OCI-LY7 (cell line): ENCODE measurements at regions not wholly inside any gene's neighbourhood (a gene's known extent, or its start where the extent isn't known, plus 50 kb on each side); places are given as distances from the start of the nearest gene placed in this dataset.

Source experiments
- BruUV-seq: library from RNA; stranded (reverse); fragments of 400-500 nt; replicated peaks from 2 replicates; lab custom pipeline; 2021; lab: Mats Ljungman, UMichigan
- CTCF ChIA-PET: fragments of 300-600 bp; sonication (Branson Sonifier 250); formaldehyde crosslinking; loops from one replicate; lab custom pipeline; 2022; ENCODE audit warnings: antibody characterized with exemption; ENCODE audit not compliant: unreplicated experiment; lab: Charles Lee
- POLR2A ChIA-PET: fragments of 300-600 bp; sonication (Branson Sonifier 250); formaldehyde crosslinking; loops from one replicate; lab custom pipeline; 2022; ENCODE audit warnings: antibody characterized with exemption; lab: Charles Lee
- DNase-seq: peaks from one replicate; pipeline ENCODE4 v3.0.0-alpha.2; 2015; ENCODE audit warnings: low spot score
- H2AFZ ChIP-seq: fragments of 200-600 bp; sonication (generic), shearing (Covaris generic); 2 replicates; pipeline ENCODE4 v1.6.1; 2014; ENCODE audit warnings: mild to moderate bottlenecking, antibody characterized with exemption, low read length, moderate library complexity
- H3K27ac ChIP-seq: fragments of 200-600 bp; sonication (generic); 2 replicates; pipeline ENCODE4 v1.5.1; 2014; ENCODE audit warnings: mixed run types, low read depth, mild to moderate bottlenecking, moderate library complexity, low read length, inconsistent platforms; ENCODE audit not compliant: poor library complexity, severe bottlenecking
- H3K36me3 ChIP-seq: fragments of 200-600 bp; sonication (generic); 2 replicates; pipeline ENCODE4 v1.6.1; 2014; ENCODE audit warnings: mild to moderate bottlenecking, antibody characterized with exemption, low read length, moderate library complexity, mixed read lengths; ENCODE audit not compliant: insufficient read depth
- H3K4me1 ChIP-seq: fragments of 200-600 bp; sonication (generic); 2 replicates; pipeline ENCODE4 v1.5.1; 2014; ENCODE audit warnings: mild to moderate bottlenecking, low read length; ENCODE audit not compliant: insufficient read depth, poor library complexity, severe bottlenecking
- H3K4me2 ChIP-seq: fragments of 200-600 bp; sonication (generic); 2 replicates; pipeline ENCODE4 v1.6.1; 2014; ENCODE audit warnings: mild to moderate bottlenecking, low read length
- H3K4me3 ChIP-seq: fragments of 200-600 bp; sonication (generic); 2 replicates; pipeline ENCODE4 v1.5.1; 2014; ENCODE audit warnings: mild to moderate bottlenecking, low read depth, low read length; ENCODE audit not compliant: poor library complexity, severe bottlenecking
- H3K79me2 ChIP-seq: fragments of 200-600 bp; sonication (generic); 2 replicates; pipeline ENCODE4 v1.6.1; 2016; ENCODE audit warnings: low read depth, mild to moderate bottlenecking, low read length, moderate library complexity, mixed read lengths; ENCODE audit not compliant: insufficient read depth
- H3K9me2 ChIP-seq: fragments of 200-600 bp; sonication (generic); 2 replicates; pipeline ENCODE4 v1.6.1; 2016; ENCODE audit warnings: mild to moderate bottlenecking, low read length, mixed read lengths; ENCODE audit not compliant: insufficient read depth
- H3K9me3 ChIP-seq: fragments of 200-600 bp; sonication (generic); 2 replicates; pipeline ENCODE4 v1.6.1; 2014; ENCODE audit warnings: mild to moderate bottlenecking, mixed run types, low read length, mixed read lengths
- H4K20me1 ChIP-seq: fragments of 200-600 bp; sonication (generic); 2 replicates; pipeline ENCODE4 v1.6.1; 2014; ENCODE audit warnings: mild to moderate bottlenecking, antibody characterized with exemption, low read length, moderate library complexity, mixed read lengths; ENCODE audit not compliant: insufficient read depth
- EZH2phosphoT487 ChIP-seq: fragments of 200-600 bp; sonication (generic); IDR thresholded peaks from 2 replicates; pipeline ENCODE4 v1.6.1; 2018; ENCODE audit warnings: low read depth, borderline replicate concordance, mild to moderate bottlenecking, mixed run types, antibody characterized with exemption, low read length, moderate library complexity, mixed read lengths
- intact Hi-C: fragments of 100-400 bp; cut with micrococcal nuclease; formaldehyde crosslinking; loops from one replicate; pipeline ENCODE4 v1.10.0; 2022; ENCODE audit not compliant: unreplicated experiment
- TF ChIP-seq, protein P1 (sequence below): fragments of 200-600 bp; sonication (generic); conservative IDR thresholded peaks from 2 replicates; pipeline ENCODE4 v1.5.1; 2014; ENCODE audit warnings: mild to moderate bottlenecking, antibody characterized with exemption, low read length, moderate library complexity, mixed read lengths

DNA sequence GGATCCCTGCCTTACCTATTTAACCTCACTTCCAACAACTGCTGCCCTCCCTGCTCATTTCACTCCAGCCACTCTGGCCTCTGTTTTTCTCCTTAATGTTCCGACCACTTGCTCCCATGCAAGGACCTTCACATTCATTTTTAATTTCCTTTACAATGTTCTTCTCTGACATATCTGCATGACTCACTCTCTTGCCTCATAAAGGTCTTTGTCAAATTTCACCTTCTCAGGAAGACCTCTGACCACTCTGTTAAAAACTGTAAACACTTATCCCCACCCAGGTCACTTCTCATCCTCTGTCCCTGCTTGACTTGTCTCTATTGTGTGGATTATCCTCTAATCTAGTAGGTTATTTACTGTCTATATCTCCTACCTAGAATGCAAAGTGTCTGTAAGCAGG lies 751.2 kb downstream of the BRINP1 start:
- H3K79me2 ChIP-seq = no peaks in the 10 kb centered on the region
- DNase-seq = no peak
- no peaks in the 10 kb centered on the region for H3K4me1 ChIP-seq
- no peaks in the 10 kb centered on the region for H3K36me3 ChIP-seq
- BruUV-seq = no TSS peak
- CTCF ChIA-PET = no interaction called here
- no peak overlapping the region for H3K27ac ChIP-seq
- no peaks in the 10 kb centered on the region for H4K20me1 ChIP-seq
- no peak overlapping the region for H2AFZ ChIP-seq
- TF ChIP-seq, protein P1, sequence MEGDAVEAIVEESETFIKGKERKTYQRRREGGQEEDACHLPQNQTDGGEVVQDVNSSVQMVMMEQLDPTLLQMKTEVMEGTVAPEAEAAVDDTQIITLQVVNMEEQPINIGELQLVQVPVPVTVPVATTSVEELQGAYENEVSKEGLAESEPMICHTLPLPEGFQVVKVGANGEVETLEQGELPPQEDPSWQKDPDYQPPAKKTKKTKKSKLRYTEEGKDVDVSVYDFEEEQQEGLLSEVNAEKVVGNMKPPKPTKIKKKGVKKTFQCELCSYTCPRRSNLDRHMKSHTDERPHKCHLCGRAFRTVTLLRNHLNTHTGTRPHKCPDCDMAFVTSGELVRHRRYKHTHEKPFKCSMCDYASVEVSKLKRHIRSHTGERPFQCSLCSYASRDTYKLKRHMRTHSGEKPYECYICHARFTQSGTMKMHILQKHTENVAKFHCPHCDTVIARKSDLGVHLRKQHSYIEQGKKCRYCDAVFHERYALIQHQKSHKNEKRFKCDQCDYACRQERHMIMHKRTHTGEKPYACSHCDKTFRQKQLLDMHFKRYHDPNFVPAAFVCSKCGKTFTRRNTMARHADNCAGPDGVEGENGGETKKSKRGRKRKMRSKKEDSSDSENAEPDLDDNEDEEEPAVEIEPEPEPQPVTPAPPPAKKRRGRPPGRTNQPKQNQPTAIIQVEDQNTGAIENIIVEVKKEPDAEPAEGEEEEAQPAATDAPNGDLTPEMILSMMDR = no peak
- no peak for TF ChIP-seq EZH2phosphoT487
- intact Hi-C loops = no loop called here
- no peaks in the 10 kb centered on the region for H3K9me2 ChIP-seq
- no peak overlapping the region for H3K4me2 ChIP-seq
- no peak overlapping the region for H3K4me3 ChIP-seq
- no peaks in the 10 kb centered on the region for H3K9me3 ChIP-seq
- POLR2A ChIA-PET = no interaction called here

DNA sequence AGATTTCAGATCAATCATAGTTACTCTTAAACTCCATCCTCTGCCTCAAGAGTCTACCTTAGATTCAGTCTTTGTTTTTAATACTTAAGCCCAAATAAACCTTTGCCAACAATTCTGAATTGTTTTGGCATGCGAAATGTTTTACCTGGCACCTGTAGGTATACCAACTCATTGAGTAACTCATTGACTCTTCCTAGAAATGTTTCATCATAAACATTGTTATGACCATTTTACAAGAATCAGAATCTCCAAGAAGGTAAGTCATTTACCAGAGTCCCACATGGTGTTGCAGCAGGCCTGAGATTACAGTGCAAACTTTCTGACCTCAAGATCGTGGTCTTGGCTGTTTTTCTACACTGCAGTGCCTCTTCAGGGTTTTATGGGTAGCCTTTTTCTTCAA lies 750.4 kb downstream of the BRINP1 start:
- Histone ChIP-seq H3K79me2 (no peaks in the 10 kb centered on the region), H3K9me2 (no peaks in the 10 kb centered on the region), H3K4me1 (no peaks in the 10 kb centered on the region), H3K36me3 (no peaks in the 10 kb centered on the region), H3K27ac (no peak overlapping the region), H2AFZ (no peak overlapping the region), H3K9me3 (no peaks in the 10 kb centered on the region), H3K4me2 (no peak overlapping the region), H4K20me1 (no peaks in the 10 kb centered on the region), H3K4me3 (no peak overlapping the region)
- ChIA-PET CTCF (no interaction called here), POLR2A (no interaction called here)
- no peak for DNase-seq
- TF ChIP-seq, protein P1 = no peak
- TF ChIP-seq EZH2phosphoT487 = no peak
- intact Hi-C loops = no loop called here
- BruUV-seq = no TSS peak

DNA sequence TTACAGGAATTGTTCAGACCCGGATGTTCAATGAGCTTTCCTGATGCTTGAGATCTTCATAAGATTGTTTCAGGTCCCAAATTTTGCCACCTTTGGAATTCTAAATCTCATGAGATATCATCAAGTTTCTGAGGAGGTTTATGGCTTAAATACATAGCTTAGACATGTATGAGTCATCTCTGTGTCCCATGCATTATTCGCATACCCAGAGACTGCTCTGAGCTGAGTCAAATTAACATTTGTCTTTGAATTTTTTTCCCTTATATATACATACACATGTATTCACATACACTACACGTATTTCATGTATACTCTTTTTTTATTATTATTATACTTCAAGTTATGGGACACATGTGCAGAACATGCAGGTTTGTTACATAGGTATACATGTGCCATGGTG lies 744.6 kb downstream of the BRINP1 start:
- no peak for TF ChIP-seq EZH2phosphoT487
- TF ChIP-seq, protein P1 = no peak
- intact Hi-C loops = no loop called here
- Histone ChIP-seq H3K36me3 (no peaks in the 10 kb centered on the region), H3K4me3 (no peak overlapping the region), H3K79me2 (no peaks in the 10 kb centered on the region), H3K9me3 (no peaks in the 10 kb centered on the region), H3K9me2 (no peaks in the 10 kb centered on the region), H3K4me1 (no peaks in the 10 kb centered on the region), H2AFZ (no peak overlapping the region), H3K27ac (no peak overlapping the region), H3K4me2 (no peak overlapping the region), H4K20me1 (no peaks in the 10 kb centered on the region)
- no peak for DNase-seq
- BruUV-seq = no TSS peak
- ChIA-PET POLR2A (no interaction called here), CTCF (interaction anchor here (0.6 kb wide), 1 partner anchor 403 kb away, joined by 4 read pairs; no protein-coding TSS in a partner anchor)
